ENCODE measurements at regions not wholly inside any gene's neighbourhood (a gene's known extent, or its start where the extent isn't known, plus 50 kb on each side); places are given as distances from the start of the nearest gene placed in this dataset.

DNA sequence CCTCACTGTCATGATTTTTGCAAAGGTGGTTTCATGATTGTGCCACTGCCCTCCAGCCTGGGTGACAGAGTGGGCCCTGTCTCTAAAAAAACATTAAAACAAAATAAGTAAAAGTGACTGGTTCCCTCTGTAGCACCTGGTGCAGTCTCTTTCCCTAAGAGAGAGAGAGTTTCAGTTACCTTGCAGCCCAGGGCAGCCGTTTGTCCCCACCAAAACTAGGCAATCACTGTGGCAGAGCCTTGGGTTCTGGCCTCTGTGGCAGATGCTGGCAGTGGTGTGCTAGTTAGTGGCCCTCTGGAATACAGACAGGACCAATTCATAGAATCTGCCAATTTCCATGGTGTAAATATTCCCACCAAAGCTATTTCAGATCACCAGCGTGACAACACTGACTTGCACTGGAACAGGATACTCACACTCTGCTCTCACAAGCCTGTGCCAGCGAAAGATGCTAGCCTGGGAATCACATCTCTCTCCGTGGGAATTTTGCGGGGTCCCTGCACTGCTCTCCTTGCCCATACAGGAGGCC lies 108.7 kb downstream of the TLR5 start:
- CTCF ChIA-PET, result interaction anchor here (1.0 kb wide), 1 partner anchor 14 kb away, joined by 3 read pairs; no protein-coding TSS in a partner anchor
- Mint-ChIP-seq H3K27ac (ENCODE audit: unreplicated experiment) (no peak overlapping the region), H3K36me3 (ENCODE audit: insufficient read depth, unreplicated experiment) (no peaks in the 10 kb centered on the region), H3K4me1 (ENCODE audit: low read depth, unreplicated experiment) (peaks cover 9% of the 10 kb centered on the region), H3K9me3 (ENCODE audit: low read depth, unreplicated experiment) (no peaks in the 10 kb centered on the region), H3K27me3 (ENCODE audit: unreplicated experiment) (peaks cover 28% of the 10 kb centered on the region), H3K4me3 (ENCODE audit: low read depth, unreplicated experiment) (no peak overlapping the region)
- no TSS peak for BruUV-seq (replicated peaks)
- intact Hi-C loops (cut with micrococcal nuclease; ENCODE audit: unreplicated experiment), result no loop called here
- TF ChIP-seq, protein P1, sequence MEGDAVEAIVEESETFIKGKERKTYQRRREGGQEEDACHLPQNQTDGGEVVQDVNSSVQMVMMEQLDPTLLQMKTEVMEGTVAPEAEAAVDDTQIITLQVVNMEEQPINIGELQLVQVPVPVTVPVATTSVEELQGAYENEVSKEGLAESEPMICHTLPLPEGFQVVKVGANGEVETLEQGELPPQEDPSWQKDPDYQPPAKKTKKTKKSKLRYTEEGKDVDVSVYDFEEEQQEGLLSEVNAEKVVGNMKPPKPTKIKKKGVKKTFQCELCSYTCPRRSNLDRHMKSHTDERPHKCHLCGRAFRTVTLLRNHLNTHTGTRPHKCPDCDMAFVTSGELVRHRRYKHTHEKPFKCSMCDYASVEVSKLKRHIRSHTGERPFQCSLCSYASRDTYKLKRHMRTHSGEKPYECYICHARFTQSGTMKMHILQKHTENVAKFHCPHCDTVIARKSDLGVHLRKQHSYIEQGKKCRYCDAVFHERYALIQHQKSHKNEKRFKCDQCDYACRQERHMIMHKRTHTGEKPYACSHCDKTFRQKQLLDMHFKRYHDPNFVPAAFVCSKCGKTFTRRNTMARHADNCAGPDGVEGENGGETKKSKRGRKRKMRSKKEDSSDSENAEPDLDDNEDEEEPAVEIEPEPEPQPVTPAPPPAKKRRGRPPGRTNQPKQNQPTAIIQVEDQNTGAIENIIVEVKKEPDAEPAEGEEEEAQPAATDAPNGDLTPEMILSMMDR (IDR thresholded peaks at IDR 0.05; ENCODE audit: unreplicated experiment), result no peak
- DNase-seq, result no peak

DNA sequence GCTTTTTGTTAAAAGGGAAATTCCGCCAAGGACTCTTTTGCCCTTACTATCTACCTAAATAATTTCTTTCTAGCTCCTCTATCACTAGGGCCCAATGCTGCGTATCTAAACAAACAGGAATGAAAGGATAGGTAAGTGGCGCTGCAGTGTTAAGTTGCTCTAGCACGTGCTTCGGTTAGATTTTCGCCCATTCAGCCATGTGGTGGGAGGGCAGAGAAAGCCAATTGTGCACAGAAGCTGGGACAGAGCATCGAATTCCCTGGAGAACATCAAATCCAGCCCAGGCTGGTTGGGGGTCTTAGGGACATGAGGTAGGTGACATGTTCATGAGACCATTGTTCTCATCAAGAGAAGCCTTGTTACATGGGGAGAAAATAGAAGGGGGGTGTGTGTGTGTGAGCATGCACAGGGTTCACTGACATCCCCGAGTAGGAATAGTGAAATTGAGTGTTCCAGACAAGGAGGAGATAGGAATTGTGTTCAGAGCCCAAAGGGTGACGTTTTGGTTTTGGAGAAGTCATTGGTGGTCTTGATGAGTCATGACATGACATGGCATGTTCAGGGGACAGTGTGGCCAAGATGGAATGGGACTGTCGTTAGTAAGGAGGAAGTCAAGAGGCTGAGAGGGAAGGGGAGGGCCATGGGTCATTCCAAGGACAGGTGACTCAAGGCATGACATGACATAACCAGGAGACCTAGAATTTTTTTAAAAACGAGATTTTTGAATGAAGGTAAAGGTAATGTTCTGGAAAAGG lies 107.1 kb downstream of the TLR5 start:
- Mint-ChIP-seq H3K4me1 (ENCODE audit: low read depth, unreplicated experiment) (peaks cover 9% of the 10 kb centered on the region), H3K27ac (ENCODE audit: unreplicated experiment) (no peak overlapping the region), H3K27me3 (ENCODE audit: unreplicated experiment) (peaks cover 36% of the 10 kb centered on the region), H3K36me3 (ENCODE audit: insufficient read depth, unreplicated experiment) (no peaks in the 10 kb centered on the region), H3K9me3 (ENCODE audit: low read depth, unreplicated experiment) (no peaks in the 10 kb centered on the region), H3K4me3 (ENCODE audit: low read depth, unreplicated experiment) (no peak overlapping the region)
- TF ChIP-seq, protein P1 (IDR thresholded peaks at IDR 0.05; ENCODE audit: unreplicated experiment), result no peak
- CTCF ChIA-PET, result no interaction called here
- intact Hi-C loops (cut with micrococcal nuclease; ENCODE audit: unreplicated experiment), result no loop called here
- no peak for DNase-seq
- no TSS peak for BruUV-seq (replicated peaks)

DNA sequence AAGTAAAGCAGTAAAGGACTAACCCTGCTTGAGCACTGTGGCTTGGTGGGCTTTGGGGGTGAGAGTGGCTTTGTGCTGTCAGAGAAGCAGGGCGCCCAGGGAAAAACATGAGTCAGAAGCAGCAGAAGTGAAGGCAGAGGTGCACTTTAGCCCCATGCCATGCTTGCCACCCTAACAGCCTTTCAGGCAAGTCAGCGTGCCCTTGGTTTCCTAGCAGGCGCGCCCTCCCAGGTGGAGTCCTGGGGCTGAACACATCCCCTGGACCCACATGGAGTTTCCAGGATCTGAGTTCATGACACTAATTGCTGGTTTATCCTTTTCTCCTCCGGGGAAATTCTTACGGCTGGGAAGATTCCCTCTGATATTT lies 106.6 kb downstream of the TLR5 start:
- intact Hi-C loops (cut with micrococcal nuclease; ENCODE audit: unreplicated experiment), result no loop called here
- Mint-ChIP-seq H3K27ac (ENCODE audit: unreplicated experiment) (no peak overlapping the region), H3K36me3 (ENCODE audit: insufficient read depth, unreplicated experiment) (no peaks in the 10 kb centered on the region), H3K4me3 (ENCODE audit: low read depth, unreplicated experiment) (no peak overlapping the region), H3K9me3 (ENCODE audit: low read depth, unreplicated experiment) (no peaks in the 10 kb centered on the region), H3K4me1 (ENCODE audit: low read depth, unreplicated experiment) (peaks cover 9% of the 10 kb centered on the region), H3K27me3 (ENCODE audit: unreplicated experiment) (peaks cover 41% of the 10 kb centered on the region)
- CTCF ChIA-PET, result no interaction called here
- BruUV-seq (replicated peaks), result no TSS peak
- no peak for DNase-seq
- TF ChIP-seq, protein P1 (IDR thresholded peaks at IDR 0.05; ENCODE audit: unreplicated experiment), result no peak

DNA sequence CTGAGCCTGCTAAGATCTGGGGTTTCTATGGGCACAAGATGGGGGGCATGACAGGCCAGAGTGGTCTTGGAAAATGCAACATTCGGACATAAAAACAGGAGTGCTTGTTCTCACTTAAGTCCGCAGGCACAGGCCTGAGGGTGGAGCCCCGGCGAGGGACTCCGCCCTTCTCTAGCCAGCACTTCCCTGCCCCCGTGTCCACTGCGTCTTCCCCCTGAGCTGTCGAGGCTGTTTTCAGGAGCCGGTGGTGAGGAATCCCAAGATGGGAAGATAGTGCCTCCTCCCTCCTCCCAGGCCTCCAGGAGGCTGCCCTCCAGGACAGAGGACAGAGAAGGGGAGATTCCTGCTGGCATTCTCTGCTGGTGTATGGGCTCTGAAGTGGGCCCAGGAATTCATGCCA lies 105.2 kb downstream of the TLR5 start:
- BruUV-seq (replicated peaks), result no TSS peak
- CTCF ChIA-PET, result no interaction called here
- no peak overlapping the region for H3K4me3 Mint-ChIP-seq (ENCODE audit: low read depth, unreplicated experiment)
- H3K9me3 Mint-ChIP-seq (ENCODE audit: low read depth, unreplicated experiment), result no peaks in the 10 kb centered on the region
- intact Hi-C loops (cut with micrococcal nuclease; ENCODE audit: unreplicated experiment), result no loop called here
- H3K27ac Mint-ChIP-seq (ENCODE audit: unreplicated experiment), result no peak overlapping the region
- TF ChIP-seq, protein P1 (IDR thresholded peaks at IDR 0.05; ENCODE audit: unreplicated experiment), result no peak
- H3K36me3 Mint-ChIP-seq (ENCODE audit: insufficient read depth, unreplicated experiment), result no peaks in the 10 kb centered on the region
- H3K4me1 Mint-ChIP-seq (ENCODE audit: low read depth, unreplicated experiment), result peaks cover 9% of the 10 kb centered on the region
- no peak for DNase-seq
- peaks cover 47% of the 10 kb centered on the region for H3K27me3 Mint-ChIP-seq (ENCODE audit: unreplicated experiment)
